GM23248 (cell line): ENCODE measurements at regions not wholly inside any gene's neighbourhood (a gene's known extent, or its start where the extent isn't known, plus 50 kb on each side); places are given as distances from the start of the nearest gene placed in this dataset.

Experiments
- DNase-seq: peaks from one replicate; pipeline ENCODE4 v3.0.0-alpha.2; 2015
- H2AFZ ChIP-seq: fragments of 200-600 bp; sonication (generic); 2 replicates; pipeline ENCODE4 v1.6.1; 2016; ENCODE audit warnings: antibody characterized with exemption
- H3F3A ChIP-seq: fragments of 200-600 bp; sonication (generic); 2 replicates; pipeline ENCODE4 v1.6.1; 2016; ENCODE audit warnings: mild to moderate bottlenecking, antibody characterized with exemption, mixed run types; ENCODE audit not compliant: insufficient read depth
- H3K27ac ChIP-seq: fragments of 200-600 bp; sonication (generic); 2 replicates; pipeline ENCODE4 v1.5.1; 2016; ENCODE audit warnings: mild to moderate bottlenecking
- H3K27me3 ChIP-seq: fragments of 200-600 bp; sonication (generic); replicated peaks from 2 replicates; pipeline ENCODE4 v1.6.1; 2016; ENCODE audit warnings: mild to moderate bottlenecking; ENCODE audit not compliant: insufficient read depth
- H3K36me3 ChIP-seq: fragments of 200-600 bp; sonication (generic); 2 replicates; pipeline ENCODE4 v1.6.1; 2016; ENCODE audit warnings: low read depth, mild to moderate bottlenecking
- H3K4me1 ChIP-seq: fragments of 200-600 bp; sonication (generic); 2 replicates; pipeline ENCODE4 v1.6.1; 2016; ENCODE audit warnings: mild to moderate bottlenecking; ENCODE audit not compliant: insufficient read depth
- H3K4me2 ChIP-seq: fragments of 200-600 bp; sonication (generic); one replicate; pipeline ENCODE4 v1.6.1; 2016; ENCODE audit warnings: mild to moderate bottlenecking; ENCODE audit not compliant: unreplicated experiment
- H3K4me3 ChIP-seq: fragments of 200-600 bp; sonication (generic); 2 replicates; pipeline ENCODE4 v1.5.1; 2016; ENCODE audit warnings: mild to moderate bottlenecking
- H3K79me2 ChIP-seq: fragments of 200-600 bp; sonication (generic); 2 replicates; pipeline ENCODE4 v1.6.1; 2016; ENCODE audit warnings: mild to moderate bottlenecking; ENCODE audit not compliant: insufficient read depth
- H3K9ac ChIP-seq: fragments of 200-600 bp; sonication (generic); 2 replicates; pipeline ENCODE4 v1.6.1; 2016; ENCODE audit warnings: mild to moderate bottlenecking
- H3K9me2 ChIP-seq: fragments of 200-600 bp; sonication (generic); 2 replicates; pipeline ENCODE4 v1.6.1; 2016; ENCODE audit warnings: mixed run types, mild to moderate bottlenecking, moderate library complexity; ENCODE audit not compliant: insufficient read depth
- H3K9me3 ChIP-seq: fragments of 200-600 bp; sonication (generic); one replicate; pipeline ENCODE4 v1.6.1; 2017; ENCODE audit warnings: low read depth
- H4K20me1 ChIP-seq: fragments of 200-600 bp; sonication (generic); 2 replicates; pipeline ENCODE4 v1.6.0; 2016; ENCODE audit not compliant: insufficient read depth
- EZH2 ChIP-seq: fragments of 200-600 bp; sonication (generic); IDR thresholded peaks from 2 replicates; pipeline ENCODE4 v1.6.1; 2018; ENCODE audit warnings: antibody characterized with exemption, mild to moderate bottlenecking; ENCODE audit not compliant: insufficient read depth, poor library complexity, severe bottlenecking
- EZH2phosphoT487 ChIP-seq: fragments of 200-600 bp; sonication (generic); IDR thresholded peaks from 2 replicates; pipeline ENCODE4 v1.6.1; 2018; ENCODE audit warnings: antibody characterized with exemption, moderate library complexity, mild to moderate bottlenecking, low read depth; ENCODE audit not compliant: insufficient read depth
- WGBS, 2 experiments: methylation state at CpG; one replicate each; pipeline ENCODE4 v1.1.6; 2015 to 2017; ENCODE audit warnings: low lambda C conversion rate in 2 of 2, low coverage in 1 of 2; ENCODE audit errors: missing lambda C conversion rate in 2 of 2; 5-methylcytosine and 5-hydroxymethylcytosine counted together
- in situ Hi-C: fragments of 300-500 bp; cut with MboI; formaldehyde crosslinking; loops from 2 replicates; pipeline ENCODE4 v1.15.0; 2020

GRCh38 chr12:83865431-83865830, 1047.2 kb downstream of the SLC6A15 start:
- 52 to 67% methylated on average over 1 of the region's 1 CpG for WGBS, 2 experiments
- Histone ChIP-seq H3K27ac (no peak overlapping the region), H3K79me2 (no peaks in the 10 kb centered on the region), H3F3A (no peaks in the 10 kb centered on the region), H3K9ac (no peak overlapping the region), H4K20me1 (no peaks in the 10 kb centered on the region), H3K27me3 (no peaks in the 10 kb centered on the region), H3K9me2 (no peaks in the 10 kb centered on the region), H2AFZ (no peak overlapping the region), H3K36me3 (no peaks in the 10 kb centered on the region), H3K4me3 (no peak overlapping the region), H3K4me1 (no peaks in the 10 kb centered on the region), H3K4me2 (no peak overlapping the region), H3K9me3 (no peaks in the 10 kb centered on the region)
- in situ Hi-C loops: no loop called here
- no peak for DNase-seq
- TF ChIP-seq EZH2phosphoT487 (no peak), EZH2 (no peak)

- Histone ChIP-seq H3K4me1 (no peaks in the 10 kb centered on the region; the same call in 1 of the 2 replicates), H3K9me2 (no peaks in the 10 kb centered on the region), H4K20me1 (no peaks in the 10 kb centered on the region), H3K27me3 (no peaks in the 10 kb centered on the region), H3K79me2 (no peaks in the 10 kb centered on the region), H3K4me3 (no peak overlapping the region), H3K9ac (no peak overlapping the region), H3K9me3 (no peaks in the 10 kb centered on the region), H2AFZ (no peak overlapping the region), H3K4me2 (no peak overlapping the region), H3K27ac (no peak overlapping the region), H3K36me3 (no peaks in the 10 kb centered on the region), H3F3A (no peaks in the 10 kb centered on the region)
- TF ChIP-seq EZH2 (no peak), EZH2phosphoT487 (no peak)
- in situ Hi-C loops: no loop called here
- WGBS, 2 experiments: 47 to 54% methylated on average over 2 of the region's 2 CpGs
- no peak for DNase-seq
These were observed 1048.5 kb downstream of the SLC6A15 start for GRCh38 chr12:83864054-83864453.

GRCh38 chr12:83859021-83859420, 1053.6 kb downstream of the SLC6A15 start:
- no peak for TF ChIP-seq EZH2phosphoT487
- no peak for TF ChIP-seq EZH2
- no peaks in the 10 kb centered on the region for H3K9me2 ChIP-seq
- no peak overlapping the region for H3K9ac ChIP-seq
- no peaks in the 10 kb centered on the region for H3K36me3 ChIP-seq
- no peaks in the 10 kb centered on the region for H4K20me1 ChIP-seq
- no peaks in the 10 kb centered on the region for H3F3A ChIP-seq
- no peaks in the 10 kb centered on the region for H3K79me2 ChIP-seq
- H3K4me3 ChIP-seq: no peak overlapping the region
- no peaks in the 10 kb centered on the region for H3K27me3 ChIP-seq
- H3K4me2 ChIP-seq: no peak overlapping the region
- no peak overlapping the region for H2AFZ ChIP-seq
- H3K9me3 ChIP-seq: no peaks in the 10 kb centered on the region
- DNase-seq: peak; percentile 23
- H3K27ac ChIP-seq: no peak overlapping the region
- no peaks in the 10 kb centered on the region; the same call in 1 of the 2 replicates for H3K4me1 ChIP-seq
- in situ Hi-C loops: no loop called here

- Histone ChIP-seq H3K4me1 (no peaks in the 10 kb centered on the region; the same call in 1 of the 2 replicates), H3K27me3 (no peaks in the 10 kb centered on the region), H3K9me3 (no peaks in the 10 kb centered on the region), H3K9me2 (no peaks in the 10 kb centered on the region; the same call in 1 of the 2 replicates), H2AFZ (no peak overlapping the region), H3K79me2 (no peaks in the 10 kb centered on the region), H3K36me3 (0 out of 2 replicates have a peak, but pooled peaks cover 2% of the 10 kb centered on the region), H3K27ac (no peak overlapping the region), H3K4me2 (no peak overlapping the region), H4K20me1 (no peaks in the 10 kb centered on the region), H3K4me3 (no peak overlapping the region), H3K9ac (no peak overlapping the region), H3F3A (no peaks in the 10 kb centered on the region)
- no peak for DNase-seq
- no peak for TF ChIP-seq EZH2phosphoT487
- TF ChIP-seq EZH2: no peak
- in situ Hi-C loops: no loop called here
These were observed 1055.8 kb downstream of the SLC6A15 start for GRCh38 chr12:83856803-83857202.

GRCh38 chr12:83850531-83850930, 1062.1 kb downstream of the SLC6A15 start:
- H3K9ac ChIP-seq: no peak overlapping the region
- H3K36me3 ChIP-seq: 0 out of 2 replicates have a peak, but pooled peaks cover 3% of the 10 kb centered on the region
- H3K4me3 ChIP-seq: no peak overlapping the region
- H3F3A ChIP-seq: no peaks in the 10 kb centered on the region
- H3K27me3 ChIP-seq: no peaks in the 10 kb centered on the region
- H4K20me1 ChIP-seq: no peaks in the 10 kb centered on the region
- WGBS, 2 experiments: 42 to 48% methylated on average over 2 of the region's 2 CpGs
- H3K9me3 ChIP-seq: no peaks in the 10 kb centered on the region
- peak; percentile 47 for DNase-seq
- H3K4me2 ChIP-seq: no peak overlapping the region
- in situ Hi-C loops: no loop called here
- H3K79me2 ChIP-seq: no peaks in the 10 kb centered on the region
- H3K27ac ChIP-seq: no peak overlapping the region
- H2AFZ ChIP-seq: no peak overlapping the region
- H3K4me1 ChIP-seq: peaks cover 8% of the 10 kb centered on the region; the same call in 1 of the 2 replicates
- no peaks in the 10 kb centered on the region; the same call in 1 of the 2 replicates for H3K9me2 ChIP-seq
- TF ChIP-seq EZH2phosphoT487: no peak
- no peak for TF ChIP-seq EZH2
